C4-2B (cell line): ENCODE measurements at regions not wholly inside any gene's neighbourhood (a gene's known extent, or its start where the extent isn't known, plus 50 kb on each side); places are given as distances from the start of the nearest gene placed in this dataset.

Experiments
- CTCF ChIP-seq: fragments of 450-650 bp; conservative IDR thresholded peaks from 2 replicates; pipeline ENCODE4 v1.5.1; 2017; ENCODE audit warnings: mild to moderate bottlenecking
- ZFX ChIP-seq: fragments of 450-650 bp; IDR thresholded peaks from 2 replicates; pipeline ENCODE4 v1.6.1; 2017

GRCh38 chr13:103805771-103806170 is 739.6 kb upstream of the SLC10A2 start:
- TF ChIP-seq CTCF (no peak), ZFX (no peak)
